ENCODE measurements at regions not wholly inside any gene's neighbourhood (a gene's known extent, or its start where the extent isn't known, plus 50 kb on each side); places are given as distances from the start of the nearest gene placed in this dataset.

- TF ChIP-seq POLR2AphosphoS5 (IDR thresholded peaks at IDR 0.05) (peak in 2 of 3 donors; percentile 48 to 51), POLR2A (IDR thresholded peaks at IDR 0.05) (no peak)
- TF ChIP-seq, protein P1, sequence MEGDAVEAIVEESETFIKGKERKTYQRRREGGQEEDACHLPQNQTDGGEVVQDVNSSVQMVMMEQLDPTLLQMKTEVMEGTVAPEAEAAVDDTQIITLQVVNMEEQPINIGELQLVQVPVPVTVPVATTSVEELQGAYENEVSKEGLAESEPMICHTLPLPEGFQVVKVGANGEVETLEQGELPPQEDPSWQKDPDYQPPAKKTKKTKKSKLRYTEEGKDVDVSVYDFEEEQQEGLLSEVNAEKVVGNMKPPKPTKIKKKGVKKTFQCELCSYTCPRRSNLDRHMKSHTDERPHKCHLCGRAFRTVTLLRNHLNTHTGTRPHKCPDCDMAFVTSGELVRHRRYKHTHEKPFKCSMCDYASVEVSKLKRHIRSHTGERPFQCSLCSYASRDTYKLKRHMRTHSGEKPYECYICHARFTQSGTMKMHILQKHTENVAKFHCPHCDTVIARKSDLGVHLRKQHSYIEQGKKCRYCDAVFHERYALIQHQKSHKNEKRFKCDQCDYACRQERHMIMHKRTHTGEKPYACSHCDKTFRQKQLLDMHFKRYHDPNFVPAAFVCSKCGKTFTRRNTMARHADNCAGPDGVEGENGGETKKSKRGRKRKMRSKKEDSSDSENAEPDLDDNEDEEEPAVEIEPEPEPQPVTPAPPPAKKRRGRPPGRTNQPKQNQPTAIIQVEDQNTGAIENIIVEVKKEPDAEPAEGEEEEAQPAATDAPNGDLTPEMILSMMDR (IDR thresholded peaks at IDR 0.05 in 8 of 11, conservative IDR thresholded peaks at IDR 0.05 in 3 of 11) = no peak
Measured at GRCh38 chr1:232473324-232473723, 156.6 kb downstream of the SIPA1L2 start.
